ENCODE measurements at regions not wholly inside any gene's neighbourhood (a gene's known extent, or its start where the extent isn't known, plus 50 kb on each side); places are given as distances from the start of the nearest gene placed in this dataset.

DNA sequence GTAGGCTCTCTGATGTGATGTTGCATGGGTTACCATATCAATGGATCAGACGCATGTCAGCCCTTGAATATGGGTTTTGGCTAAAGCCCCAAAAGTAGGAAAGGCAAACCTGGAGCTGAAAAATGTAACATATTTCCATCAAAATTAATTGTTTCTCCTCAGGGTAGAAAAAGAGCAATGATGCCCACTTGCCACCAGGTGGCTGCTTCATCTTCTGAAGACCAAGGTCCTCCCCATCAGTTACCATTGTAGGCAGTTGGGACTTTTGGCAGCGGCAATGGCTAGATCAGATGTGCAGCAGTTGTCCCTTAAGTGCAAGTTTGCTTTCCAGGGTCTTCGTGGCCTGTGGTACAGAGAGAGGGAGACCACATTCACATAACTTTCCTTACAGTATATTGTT, 118.2 kb downstream of the NAF1 start:
- TF ChIP-seq POLR2AphosphoS5 (IDR thresholded peaks at IDR 0.05; ENCODE audit: insufficient read depth in 1 of 2, low read depth in 1 of 2) (no peak), POLR2A (IDR thresholded peaks at IDR 0.05) (no peak)
- TF ChIP-seq, protein P1, sequence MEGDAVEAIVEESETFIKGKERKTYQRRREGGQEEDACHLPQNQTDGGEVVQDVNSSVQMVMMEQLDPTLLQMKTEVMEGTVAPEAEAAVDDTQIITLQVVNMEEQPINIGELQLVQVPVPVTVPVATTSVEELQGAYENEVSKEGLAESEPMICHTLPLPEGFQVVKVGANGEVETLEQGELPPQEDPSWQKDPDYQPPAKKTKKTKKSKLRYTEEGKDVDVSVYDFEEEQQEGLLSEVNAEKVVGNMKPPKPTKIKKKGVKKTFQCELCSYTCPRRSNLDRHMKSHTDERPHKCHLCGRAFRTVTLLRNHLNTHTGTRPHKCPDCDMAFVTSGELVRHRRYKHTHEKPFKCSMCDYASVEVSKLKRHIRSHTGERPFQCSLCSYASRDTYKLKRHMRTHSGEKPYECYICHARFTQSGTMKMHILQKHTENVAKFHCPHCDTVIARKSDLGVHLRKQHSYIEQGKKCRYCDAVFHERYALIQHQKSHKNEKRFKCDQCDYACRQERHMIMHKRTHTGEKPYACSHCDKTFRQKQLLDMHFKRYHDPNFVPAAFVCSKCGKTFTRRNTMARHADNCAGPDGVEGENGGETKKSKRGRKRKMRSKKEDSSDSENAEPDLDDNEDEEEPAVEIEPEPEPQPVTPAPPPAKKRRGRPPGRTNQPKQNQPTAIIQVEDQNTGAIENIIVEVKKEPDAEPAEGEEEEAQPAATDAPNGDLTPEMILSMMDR (IDR thresholded peaks at IDR 0.05) = no peak
- H3K27ac ChIP-seq = no peak overlapping the region
- H3K27me3 ChIP-seq = no peaks in the 10 kb centered on the region
- H3K36me3 ChIP-seq = no peaks in the 10 kb centered on the region
- H3K4me1 ChIP-seq = no peaks in the 10 kb centered on the region
- H3K9me3 ChIP-seq = no peaks in the 10 kb centered on the region
- H3K4me3 ChIP-seq = no peak overlapping the region
- no peak for DNase-seq (ENCODE audit: extremely low spot score in 2 of 2)
- intact Hi-C loops (cut with DNase I) = no loop called here

DNA sequence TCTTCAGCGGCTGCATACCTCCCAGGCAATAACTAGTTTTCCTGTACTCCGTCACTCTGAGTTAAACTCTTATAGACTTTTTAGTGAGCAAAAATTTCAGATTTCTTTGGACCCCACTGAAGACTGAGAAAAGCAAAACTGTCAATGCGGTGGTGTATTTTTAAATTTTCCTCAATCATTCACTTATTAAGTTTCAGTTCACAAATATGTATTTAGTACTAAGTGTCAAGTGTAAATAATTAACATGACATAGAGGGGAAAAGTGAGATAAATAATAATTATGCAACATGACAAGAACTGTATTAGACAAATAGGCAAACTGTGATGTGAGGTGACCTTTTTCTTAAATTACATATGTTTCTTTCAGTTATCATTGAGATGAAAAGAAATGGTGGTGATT, 124.4 kb downstream of the NAF1 start:
- Histone ChIP-seq H3K4me3 (no peak overlapping the region), H3K4me1 (no peaks in the 10 kb centered on the region), H3K27ac (no peak overlapping the region), H3K27me3 (no peaks in the 10 kb centered on the region), H3K36me3 (no peaks in the 10 kb centered on the region), H3K9me3 (no peaks in the 10 kb centered on the region)
- DNase-seq (ENCODE audit: extremely low spot score in 2 of 2) = no peak
- intact Hi-C loops (cut with DNase I) = no loop called here
- TF ChIP-seq, protein P1 (IDR thresholded peaks at IDR 0.05) = no peak
- no peak for TF ChIP-seq POLR2AphosphoS5 (IDR thresholded peaks at IDR 0.05; ENCODE audit: insufficient read depth in 1 of 2, low read depth in 1 of 2)
- TF ChIP-seq POLR2A (IDR thresholded peaks at IDR 0.05) = no peak

DNA sequence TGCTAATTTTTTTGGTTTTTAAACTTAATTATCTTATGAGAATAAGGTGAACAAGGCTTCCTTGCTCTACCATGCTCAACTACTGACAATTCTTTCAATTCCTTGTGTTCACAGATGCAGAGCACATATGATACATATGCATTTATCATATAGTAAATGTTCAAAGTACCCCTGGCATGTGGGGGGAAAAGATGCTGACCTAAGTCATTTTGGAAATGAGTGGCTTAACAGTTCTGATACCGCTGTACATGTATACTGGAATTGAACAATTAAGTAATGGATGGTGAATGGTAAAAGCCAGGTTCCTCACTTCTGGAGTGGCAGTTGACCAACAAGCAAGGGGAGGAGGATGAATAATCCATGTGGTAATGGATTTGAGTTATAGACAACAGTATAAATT, 149.6 kb downstream of the NAF1 start:
- TF ChIP-seq, protein P1 (IDR thresholded peaks at IDR 0.05) = no peak
- TF ChIP-seq POLR2A (IDR thresholded peaks at IDR 0.05) (no peak), POLR2AphosphoS5 (IDR thresholded peaks at IDR 0.05; ENCODE audit: insufficient read depth in 1 of 2, low read depth in 1 of 2) (no peak)
- intact Hi-C loops (cut with DNase I) = no loop called here
- DNase-seq (ENCODE audit: extremely low spot score in 2 of 2) = no peak
- no peak overlapping the region for H3K27ac ChIP-seq
- H3K27me3 ChIP-seq = no peaks in the 10 kb centered on the region
- H3K4me1 ChIP-seq = no peaks in the 10 kb centered on the region
- no peaks in the 10 kb centered on the region for H3K36me3 ChIP-seq
- no peaks in the 10 kb centered on the region for H3K9me3 ChIP-seq
- H3K4me3 ChIP-seq = no peak overlapping the region

DNA sequence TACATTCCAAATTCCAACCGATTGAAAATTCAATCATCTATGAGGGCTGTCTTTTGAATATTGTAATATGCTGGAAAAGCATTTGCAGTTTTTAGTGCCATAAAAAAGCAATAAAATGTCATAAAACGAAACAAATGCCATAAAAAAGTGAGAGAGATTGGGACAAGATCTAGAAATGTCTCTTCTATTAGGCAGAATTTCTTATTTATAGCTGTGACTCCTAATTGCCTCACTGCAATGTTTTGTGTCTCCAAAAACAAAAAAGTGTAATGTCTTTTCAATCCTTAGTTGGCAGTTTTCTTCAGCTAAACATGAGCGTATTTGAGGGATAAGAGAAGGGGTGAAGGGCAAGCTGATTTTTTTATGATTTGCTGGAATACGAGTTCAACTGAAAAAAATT, 153.9 kb downstream of the NAF1 start:
- no peaks in the 10 kb centered on the region for H3K9me3 ChIP-seq
- H3K4me3 ChIP-seq = no peak overlapping the region
- no peak for DNase-seq (ENCODE audit: extremely low spot score in 2 of 2)
- H3K36me3 ChIP-seq = no peaks in the 10 kb centered on the region
- H3K4me1 ChIP-seq = no peaks in the 10 kb centered on the region
- TF ChIP-seq POLR2AphosphoS5 (IDR thresholded peaks at IDR 0.05; ENCODE audit: insufficient read depth in 1 of 2, low read depth in 1 of 2) = no peak
- TF ChIP-seq, protein P1 (IDR thresholded peaks at IDR 0.05) = no peak
- no peak for TF ChIP-seq POLR2A (IDR thresholded peaks at IDR 0.05)
- intact Hi-C loops (cut with DNase I) = no loop called here
- no peaks in the 10 kb centered on the region for H3K27me3 ChIP-seq
- H3K27ac ChIP-seq = no peak overlapping the region

DNA sequence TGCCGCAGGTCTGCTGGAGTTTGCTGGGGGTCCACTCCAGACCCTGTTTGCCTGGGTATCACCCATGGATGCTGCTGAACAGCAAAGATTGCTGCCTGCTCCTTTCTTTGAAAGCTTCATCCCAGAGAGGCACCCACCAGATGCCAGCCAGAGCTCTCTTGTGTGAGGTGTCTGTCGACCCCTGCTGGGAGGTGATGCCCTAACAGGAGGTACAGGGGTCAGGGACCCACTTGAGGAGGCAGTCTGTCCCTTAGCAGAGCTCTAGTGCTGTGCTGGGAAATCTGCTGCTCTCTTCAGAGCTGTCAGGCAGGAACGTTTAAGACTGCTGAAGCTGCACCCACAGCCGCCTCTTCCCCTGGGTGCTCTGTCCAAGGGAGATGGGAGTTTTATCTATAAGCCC, 162.7 kb downstream of the NAF1 start:
- no peak overlapping the region for H3K27ac ChIP-seq
- no peaks in the 10 kb centered on the region for H3K9me3 ChIP-seq
- intact Hi-C loops (cut with DNase I) = no loop called here
- H3K36me3 ChIP-seq = no peaks in the 10 kb centered on the region
- no peaks in the 10 kb centered on the region for H3K4me1 ChIP-seq
- DNase-seq (ENCODE audit: extremely low spot score in 2 of 2) = no peak
- no peak for TF ChIP-seq POLR2A (IDR thresholded peaks at IDR 0.05)
- TF ChIP-seq, protein P1 (IDR thresholded peaks at IDR 0.05) = no peak
- no peaks in the 10 kb centered on the region for H3K27me3 ChIP-seq
- no peak overlapping the region for H3K4me3 ChIP-seq

All from vagina (tissue), 2 donors.